Left hindlimb (tissue), 1 donor: ENCODE measurements at regions not wholly inside any gene's neighbourhood (a gene's known extent, or its start where the extent isn't known, plus 50 kb on each side); places are given as distances from the start of the nearest gene placed in this dataset.

Source experiments
- DNase-seq: peaks from one replicate; pipeline ENCODE4 v3.0.0-alpha.2; 2018

- no peak for DNase-seq
These were observed 236.6 kb upstream of the GJB5 start for GRCh38 chr1:34518146-34518699.

DNA sequence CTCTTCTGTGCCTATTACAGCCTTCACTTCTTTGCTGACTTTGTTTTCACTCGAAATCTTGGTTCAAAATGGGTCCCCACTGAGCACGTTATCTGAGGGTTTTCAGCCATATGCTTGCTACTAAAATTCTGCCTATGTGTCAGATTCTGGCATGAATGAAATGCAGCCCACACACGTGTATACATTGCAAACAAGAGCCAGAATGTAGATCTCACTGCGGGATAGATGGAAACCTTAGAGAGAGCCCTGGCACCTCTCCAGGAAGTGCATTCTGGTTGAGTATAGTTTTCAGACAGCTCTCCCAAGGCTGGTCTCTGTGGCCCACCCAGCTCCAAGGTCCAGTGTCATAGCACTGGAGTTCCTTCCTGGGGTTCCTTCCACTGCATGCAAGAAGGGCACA is 234.7 kb upstream of the GJB5 start:
- no peak for DNase-seq

GRCh38 chr1:34524783-34525182 is 230.1 kb upstream of the GJB5 start:
- DNase-seq = no peak

DNA sequence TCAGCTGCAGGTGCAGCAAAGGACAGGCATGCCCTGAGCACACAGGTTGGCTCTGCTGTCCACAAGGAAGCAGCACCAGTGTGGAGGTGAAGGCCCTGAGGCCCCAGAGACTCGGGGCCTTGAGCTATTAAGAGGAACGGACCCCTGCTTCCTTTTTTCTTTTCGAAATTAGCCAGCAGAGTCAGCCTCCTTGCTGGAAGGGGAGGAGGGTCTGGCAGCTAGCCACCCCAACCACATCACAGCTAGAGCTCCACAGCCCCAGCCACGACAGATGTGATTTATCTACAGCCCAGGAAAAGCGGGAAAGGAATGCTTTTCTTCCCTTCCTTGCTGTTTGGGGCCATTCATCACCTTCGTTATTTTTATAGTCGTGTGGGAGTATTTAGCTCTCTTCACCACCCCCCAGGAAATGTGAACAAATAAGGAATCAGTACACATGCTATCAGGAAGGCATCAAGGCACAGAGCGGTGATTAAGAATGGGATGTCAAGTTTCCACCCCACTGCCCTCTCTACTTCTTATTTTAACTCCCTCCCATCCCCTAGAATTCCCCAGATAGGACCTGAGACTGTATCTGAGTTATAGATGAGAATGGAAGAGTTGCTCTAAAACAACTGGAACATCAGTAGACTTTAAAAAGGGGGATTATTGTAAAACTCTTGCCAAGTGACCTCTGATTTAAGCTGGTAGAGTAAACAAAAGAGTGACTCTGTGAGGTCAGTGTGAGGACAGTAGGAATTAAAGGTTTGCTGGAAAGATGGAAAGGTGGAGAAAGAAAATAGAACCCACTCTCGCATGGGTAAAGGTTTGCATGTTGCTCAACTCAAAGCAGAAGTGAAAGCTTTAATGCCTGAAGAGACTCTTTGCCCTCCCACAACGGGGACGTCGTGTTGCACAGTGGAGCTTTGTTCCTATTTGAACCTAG is 224.7 kb upstream of the GJB5 start:
- peak; percentile 30 for DNase-seq

- no peak for DNase-seq
These were observed 222.7 kb upstream of the GJB5 start for GRCh38 chr1:34532113-34532512.

DNA sequence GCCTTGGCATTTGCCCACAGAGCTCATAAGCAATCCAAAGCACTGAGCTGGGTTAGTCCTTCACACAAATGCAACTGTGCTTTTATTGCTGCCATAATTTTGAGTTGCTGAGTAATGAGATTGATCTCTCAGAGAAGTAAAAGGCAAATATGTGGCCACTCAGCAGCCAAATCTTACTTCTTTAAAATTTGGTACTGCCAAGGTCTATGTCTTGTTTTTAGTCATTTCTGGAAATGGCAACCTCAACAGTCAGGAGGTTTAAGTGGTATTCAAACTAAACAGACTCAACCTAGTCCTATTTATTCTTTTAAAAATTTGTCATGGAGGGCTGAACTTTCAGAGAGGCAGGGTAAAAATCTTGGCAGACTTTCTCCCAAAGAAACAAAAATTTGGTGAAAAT is 216.4 kb upstream of the GJB5 start:
- no peak for DNase-seq

GRCh38 chr1:34547046-34547674 is 207.7 kb upstream of the GJB5 start:
- no peak for DNase-seq

GRCh38 chr1:34549199-34549598 is 205.6 kb upstream of the GJB5 start:
- no peak for DNase-seq

DNA sequence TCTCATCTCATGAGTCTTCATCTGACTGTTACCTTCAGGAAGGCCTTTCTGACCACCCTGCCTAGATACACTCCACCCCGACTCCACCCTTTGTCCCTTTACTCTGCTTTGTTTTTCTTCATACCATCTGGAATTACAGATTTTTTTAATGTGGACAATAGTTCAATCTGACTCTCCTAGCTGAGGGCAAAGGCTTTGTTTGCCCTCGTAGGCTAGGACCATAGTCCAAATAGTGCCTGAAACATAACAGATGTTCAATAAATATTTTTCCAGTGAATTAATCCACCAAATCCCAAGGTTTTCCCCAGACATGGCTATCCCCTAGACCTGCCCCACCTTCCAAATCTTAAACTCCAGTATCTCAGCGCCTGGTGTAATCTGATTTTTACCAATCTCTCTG is 176.5 kb upstream of the GJB5 start:
- DNase-seq = no peak

DNA sequence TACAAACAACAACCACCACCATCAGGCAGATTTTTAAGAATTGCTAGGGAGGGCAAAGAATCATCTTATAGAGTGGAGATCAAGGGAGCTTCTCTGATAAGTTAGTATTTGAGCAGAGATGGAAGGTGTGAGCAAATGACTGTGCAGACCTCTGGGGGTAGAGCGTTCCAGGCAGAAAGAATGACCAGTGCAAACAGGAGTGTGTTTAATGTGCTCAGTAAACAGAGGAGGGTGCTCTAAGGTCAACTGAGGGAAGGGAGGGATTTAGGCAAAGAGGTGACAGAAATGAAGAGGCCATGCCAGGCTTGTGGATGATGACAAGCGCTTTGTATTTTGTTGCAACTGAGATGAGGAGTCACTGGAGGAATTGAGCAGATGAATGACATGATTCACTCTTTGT is 172.5 kb upstream of the GJB5 start:
- DNase-seq = no peak

- DNase-seq = no peak
These were observed 167.1 kb upstream of the GJB5 start for GRCh38 chr1:34587761-34588160.

- no peak for DNase-seq
These were observed 164.6 kb upstream of the GJB5 start for GRCh38 chr1:34590211-34590623.

GRCh38 chr1:34591751-34592629 is 162.9 kb upstream of the GJB5 start:
- DNase-seq = no peak

DNA sequence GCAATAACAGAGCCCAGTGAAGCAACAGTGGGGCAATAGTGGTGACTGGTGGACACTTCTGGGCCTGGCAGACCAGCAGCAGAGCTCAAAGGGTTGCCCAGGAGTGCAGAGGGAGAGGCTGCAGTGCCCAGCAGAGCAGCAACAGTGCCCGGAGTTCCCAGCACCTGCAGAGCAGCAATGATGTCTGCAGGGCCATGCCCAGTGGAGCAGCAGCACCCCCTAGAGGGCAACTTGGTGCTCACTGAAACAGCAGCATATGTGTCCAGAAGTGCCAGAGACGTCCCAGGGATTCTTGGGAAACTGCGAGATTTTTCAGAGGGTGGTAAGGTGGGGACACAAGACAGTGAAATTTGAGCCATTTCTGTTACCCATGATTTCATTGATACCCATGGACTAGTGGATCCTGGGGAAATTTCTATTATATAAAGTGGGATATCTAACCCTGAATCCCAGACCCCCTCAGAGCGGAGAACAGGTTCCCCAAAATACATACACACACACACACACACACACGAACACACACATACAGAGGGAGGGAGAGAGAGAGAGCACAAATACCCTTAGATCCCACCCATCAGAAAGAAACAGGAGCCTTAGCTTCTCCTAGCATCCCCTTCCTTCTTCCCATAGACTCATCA is 156.9 kb upstream of the GJB5 start:
- peak; percentile 35 for DNase-seq

DNA sequence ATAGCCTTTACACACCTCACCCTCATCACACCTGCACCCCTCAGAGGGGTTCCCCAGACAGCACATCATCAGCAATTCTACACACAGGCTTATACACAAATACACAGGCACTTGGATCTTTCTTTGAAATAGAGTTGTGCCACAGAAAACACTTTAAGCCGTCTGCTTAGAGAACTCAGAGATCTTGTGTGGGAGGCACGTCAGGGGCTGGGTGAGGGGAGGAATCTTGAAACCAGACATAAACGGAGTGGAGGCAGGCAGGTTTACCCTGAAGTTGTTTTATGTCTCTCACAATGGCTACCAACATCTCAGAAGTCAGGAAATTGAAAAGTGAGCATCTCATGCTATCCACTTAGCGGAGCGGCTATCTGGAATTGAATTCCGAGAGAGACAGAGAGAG is 151.9 kb upstream of the GJB5 start:
- DNase-seq = no peak

DNA sequence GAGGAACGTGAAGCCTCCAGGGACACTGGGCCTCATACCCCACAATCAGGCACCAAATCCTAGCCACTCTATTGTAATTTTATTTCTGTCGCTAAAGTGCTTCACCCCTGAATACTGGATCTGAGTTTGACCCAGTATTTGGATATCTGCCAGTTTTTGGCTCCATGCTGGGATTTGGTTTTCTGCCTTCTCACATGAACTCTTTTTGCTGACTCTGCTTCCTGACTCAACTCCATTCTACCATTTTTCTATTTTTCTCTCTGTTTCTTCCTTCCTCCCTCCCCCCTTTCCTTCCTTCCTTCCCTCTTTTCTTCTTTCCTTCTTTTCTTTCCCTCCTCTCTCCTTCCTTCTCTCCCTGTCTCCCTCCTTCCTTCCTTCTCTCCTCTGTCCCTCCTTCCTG is 151.3 kb upstream of the GJB5 start:
- no peak for DNase-seq

- DNase-seq = no peak
These were observed 148.3 kb upstream of the GJB5 start for GRCh38 chr1:34606504-34606903.

- no peak for DNase-seq
These were observed 144.8 kb upstream of the GJB5 start for GRCh38 chr1:34610063-34610462.

DNA sequence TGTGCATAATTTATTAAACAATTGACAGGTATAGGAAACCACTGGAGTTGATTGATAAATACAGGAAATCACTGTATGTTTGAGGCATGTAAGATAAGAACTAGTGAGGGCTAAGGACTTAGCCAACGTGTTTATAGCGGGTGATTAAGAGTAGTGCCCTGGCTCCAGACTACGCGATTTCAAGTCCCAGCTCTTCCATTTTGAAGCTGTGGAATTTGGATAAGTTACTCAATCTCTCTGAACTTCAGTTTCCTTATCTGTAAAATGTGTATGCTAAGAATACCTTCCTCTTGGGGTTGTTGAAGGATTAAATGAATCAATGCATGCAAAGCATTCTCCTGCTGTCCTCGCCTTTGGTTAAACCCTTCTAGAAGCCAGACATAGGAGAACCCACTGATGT is 143.3 kb upstream of the GJB5 start:
- no peak for DNase-seq

GRCh38 chr1:34612091-34612827 is 142.6 kb upstream of the GJB5 start:
- no peak for DNase-seq

DNA sequence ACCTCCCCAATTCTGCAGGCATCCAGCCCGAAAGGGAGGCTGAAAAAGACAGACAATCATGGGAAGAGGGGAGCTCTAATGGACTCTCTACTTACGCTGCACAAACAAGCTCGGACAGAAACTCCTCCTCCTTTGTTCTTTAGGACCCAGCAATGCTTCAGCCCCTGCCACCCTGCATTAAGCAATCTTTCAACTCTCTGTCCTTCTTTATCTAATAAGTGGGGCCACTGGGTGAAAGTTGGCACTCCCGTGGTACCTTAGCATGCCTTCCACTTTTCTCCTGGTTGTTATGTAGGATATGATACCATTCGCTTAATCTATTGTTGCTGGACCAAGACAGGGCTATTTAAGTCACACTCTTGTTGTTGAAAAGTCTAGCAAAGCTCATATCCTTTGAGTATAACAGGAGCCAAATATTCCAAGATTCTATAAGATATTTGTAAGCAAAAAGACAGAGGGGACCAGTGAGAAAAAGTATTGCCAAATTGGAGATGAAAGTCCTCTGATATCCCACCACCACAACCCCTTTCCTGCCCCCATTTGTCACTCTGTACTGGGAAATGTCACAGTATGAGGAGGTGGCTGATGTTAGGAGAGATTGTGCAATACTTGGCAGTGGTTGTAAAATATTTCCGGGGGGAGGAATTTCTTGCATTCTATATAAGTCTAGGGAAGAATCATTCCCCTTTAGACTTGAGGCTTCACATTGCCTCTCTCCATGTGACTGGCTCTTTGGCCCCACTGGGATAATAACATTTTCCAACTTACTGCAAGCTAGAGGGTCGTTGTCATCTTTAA is 137.3 kb upstream of the GJB5 start:
- no peak for DNase-seq
